Mucosa of descending colon (tissue), 3 donors: ENCODE measurements at regions not wholly inside any gene's neighbourhood (a gene's known extent, or its start where the extent isn't known, plus 50 kb on each side); places are given as distances from the start of the nearest gene placed in this dataset.

Experiments used
- ATAC-seq: fragments of 200-7000 bp; cut with Tn5 transposase; one replicate; pipeline ENCODE4 v1.9.1; 2020; ENCODE audit warnings: mild to moderate bottlenecking, moderate library complexity
- DNase-seq, 3 donors: peaks; one replicate each; pipeline ENCODE4 v3.0.0-alpha.2; 2020
- H3K36me3 ChIP-seq: fragments of 200-600 bp; one replicate; pipeline ENCODE4 v1.8.0; 2021; ENCODE audit warnings: low read depth, mild to moderate bottlenecking
- H3K4me1 ChIP-seq: fragments of 200-600 bp; one replicate; pipeline ENCODE4 v1.8.0; 2021; ENCODE audit warnings: low read depth, mild to moderate bottlenecking
- H3K4me3 ChIP-seq: fragments of 200-600 bp; one replicate; pipeline ENCODE4 v1.8.0; 2021; ENCODE audit warnings: mild to moderate bottlenecking
- H3K9me3 ChIP-seq: fragments of 200-600 bp; one replicate; pipeline ENCODE4 v1.8.0; 2021; ENCODE audit warnings: mild to moderate bottlenecking
- intact Hi-C, 2 donors: fragments of 100-400 bp; cut with DNase I in 1 of 2; cut with micrococcal nuclease in 1 of 2; formaldehyde crosslinking; loops; one replicate each; pipeline versions ENCODE4 v1.11.0 to v1.11.1; 2022; cut with DNase I, micrococcal nuclease
- TF ChIP-seq, protein P1 (sequence below): fragments of 200-600 bp; IDR thresholded peaks from one replicate; pipeline ENCODE4 v1.8.0; 2022; ENCODE audit warnings: antibody characterized with exemption, mild to moderate bottlenecking
- donor health status: DM: no; HTN: no; CAD: no; lungs with moderate emphysema.
- donor health status: DM: no; HTN: no; CAD: no.
- donor health status: DM: no; HTN: yes; CAD: no.

DNA sequence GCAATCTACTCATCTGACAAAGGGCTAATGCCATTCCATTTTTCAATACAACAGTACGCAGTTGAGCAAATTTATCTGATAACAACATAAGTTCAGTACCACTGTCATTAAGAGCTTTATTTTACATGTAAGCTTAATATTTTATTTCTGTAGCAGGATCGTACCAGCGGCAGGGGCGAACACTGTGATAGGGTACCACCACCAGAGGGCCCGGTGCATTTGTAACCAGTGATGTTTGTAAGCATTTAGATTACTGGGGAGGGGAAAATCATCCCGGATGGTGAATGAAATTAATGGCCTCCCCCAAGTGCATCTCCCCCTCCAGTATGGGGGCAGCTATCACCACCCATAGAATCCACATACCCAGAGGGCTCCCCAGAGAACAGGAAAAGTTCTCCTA is 179.0 kb downstream of the ADGRA3 start:
- TF ChIP-seq, protein P1, sequence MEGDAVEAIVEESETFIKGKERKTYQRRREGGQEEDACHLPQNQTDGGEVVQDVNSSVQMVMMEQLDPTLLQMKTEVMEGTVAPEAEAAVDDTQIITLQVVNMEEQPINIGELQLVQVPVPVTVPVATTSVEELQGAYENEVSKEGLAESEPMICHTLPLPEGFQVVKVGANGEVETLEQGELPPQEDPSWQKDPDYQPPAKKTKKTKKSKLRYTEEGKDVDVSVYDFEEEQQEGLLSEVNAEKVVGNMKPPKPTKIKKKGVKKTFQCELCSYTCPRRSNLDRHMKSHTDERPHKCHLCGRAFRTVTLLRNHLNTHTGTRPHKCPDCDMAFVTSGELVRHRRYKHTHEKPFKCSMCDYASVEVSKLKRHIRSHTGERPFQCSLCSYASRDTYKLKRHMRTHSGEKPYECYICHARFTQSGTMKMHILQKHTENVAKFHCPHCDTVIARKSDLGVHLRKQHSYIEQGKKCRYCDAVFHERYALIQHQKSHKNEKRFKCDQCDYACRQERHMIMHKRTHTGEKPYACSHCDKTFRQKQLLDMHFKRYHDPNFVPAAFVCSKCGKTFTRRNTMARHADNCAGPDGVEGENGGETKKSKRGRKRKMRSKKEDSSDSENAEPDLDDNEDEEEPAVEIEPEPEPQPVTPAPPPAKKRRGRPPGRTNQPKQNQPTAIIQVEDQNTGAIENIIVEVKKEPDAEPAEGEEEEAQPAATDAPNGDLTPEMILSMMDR: no peak
- H3K9me3 ChIP-seq: no peaks in the 10 kb centered on the region
- intact Hi-C loops: no loop called here

DNA sequence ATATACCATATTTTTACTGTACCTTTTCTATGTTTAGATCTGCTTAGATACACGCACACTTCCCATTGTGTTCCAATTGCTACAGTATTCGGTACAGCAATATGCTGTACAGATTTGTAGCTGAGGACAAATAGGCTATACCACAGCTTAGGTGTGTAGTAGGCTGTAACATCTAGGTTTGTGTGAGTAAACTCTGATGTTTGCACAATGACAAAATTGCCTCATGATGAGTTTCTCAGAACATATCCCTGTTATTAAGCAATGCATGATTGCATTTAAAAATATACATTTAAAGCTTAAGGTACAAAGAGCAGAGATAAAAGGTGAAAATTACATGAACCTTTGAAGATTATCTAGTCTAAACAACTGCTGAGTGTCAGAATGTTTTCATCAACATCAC is 181.7 kb downstream of the ADGRA3 start:
- no peaks in the 10 kb centered on the region for H3K36me3 ChIP-seq
- TF ChIP-seq, protein P1: no peak
- no peaks in the 10 kb centered on the region for H3K4me1 ChIP-seq
- no peak overlapping the region for H3K4me3 ChIP-seq
- H3K9me3 ChIP-seq: no peaks in the 10 kb centered on the region
- intact Hi-C loops: no loop called here
- ATAC-seq (no peak), DNase-seq (no peak)

More for the DNA sequence above, 179.0 kb downstream of the ADGRA3 start:
- H3K4me1 ChIP-seq: no peaks in the 10 kb centered on the region
- DNase-seq (no peak), ATAC-seq (no peak)
- H3K4me3 ChIP-seq: no peak overlapping the region
- H3K36me3 ChIP-seq: no peaks in the 10 kb centered on the region

DNA sequence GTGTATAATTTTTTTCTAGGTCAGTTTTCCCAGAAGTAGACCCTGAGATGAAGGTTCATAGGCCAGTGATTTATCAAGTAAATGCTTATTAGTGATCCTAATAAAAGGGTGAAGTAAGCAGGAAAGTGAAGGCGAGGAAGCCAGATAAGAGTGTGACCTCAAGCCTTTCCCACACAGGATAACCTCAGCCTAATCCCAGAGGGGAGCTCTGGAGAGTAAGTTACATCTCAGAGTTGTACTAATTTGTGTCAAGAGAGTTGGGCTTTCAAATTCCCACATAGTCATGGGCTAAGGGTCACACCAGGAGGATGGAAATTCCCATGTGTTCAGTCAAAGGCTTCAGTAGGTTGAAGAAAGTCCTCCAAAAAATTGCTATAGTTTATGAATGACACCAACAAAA is 191.4 kb downstream of the ADGRA3 start:
- Histone ChIP-seq H3K4me3 (no peak overlapping the region), H3K36me3 (no peaks in the 10 kb centered on the region), H3K4me1 (no peaks in the 10 kb centered on the region), H3K9me3 (no peaks in the 10 kb centered on the region)
- TF ChIP-seq, protein P1: no peak
- intact Hi-C loops: no loop called here
- ATAC-seq (no peak), DNase-seq (no peak)

DNA sequence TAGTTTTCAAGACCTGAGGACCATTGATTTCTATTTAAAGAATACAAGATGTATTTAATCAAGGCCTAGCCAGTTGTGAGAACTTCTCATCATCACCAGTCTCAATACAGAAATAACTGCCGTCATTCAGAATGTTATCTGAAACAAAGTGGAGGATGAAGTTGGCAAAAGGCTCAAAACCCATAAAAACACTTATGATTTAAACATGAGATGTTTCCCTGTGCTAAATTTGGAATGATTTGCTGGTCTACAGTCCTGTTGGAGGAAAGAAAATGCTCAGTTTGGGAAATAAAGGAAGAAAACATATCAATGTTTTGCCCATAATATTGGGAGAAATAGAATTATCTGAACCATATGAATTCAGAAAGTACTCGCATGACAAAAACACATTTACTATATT is 192.2 kb downstream of the ADGRA3 start:
- ATAC-seq: no peak
- intact Hi-C loops: no loop called here
- Histone ChIP-seq H3K36me3 (no peaks in the 10 kb centered on the region), H3K9me3 (no peaks in the 10 kb centered on the region), H3K4me1 (no peaks in the 10 kb centered on the region), H3K4me3 (no peak overlapping the region)
- TF ChIP-seq, protein P1: no peak
- DNase-seq: no peak

DNA sequence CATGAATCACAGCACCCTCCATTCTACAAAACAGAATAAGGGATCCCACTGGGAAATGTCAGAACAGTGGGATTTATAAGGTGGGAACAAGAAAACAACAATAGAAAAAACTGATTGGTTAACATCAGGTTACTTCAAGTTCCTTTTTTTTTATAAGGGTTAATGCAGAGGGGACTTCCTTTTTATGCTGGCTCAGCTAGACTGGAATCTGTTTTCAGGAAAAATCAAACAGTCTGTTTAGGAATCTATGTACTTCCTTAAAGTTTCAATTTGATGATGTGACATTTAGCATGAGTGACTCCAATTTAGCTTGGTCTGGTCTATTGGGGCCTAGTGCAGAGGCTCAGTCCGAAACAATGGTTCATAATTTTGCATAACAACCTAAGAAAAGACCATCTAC is 192.9 kb downstream of the ADGRA3 start:
- intact Hi-C loops: no loop called here
- TF ChIP-seq, protein P1: no peak
- H3K4me1 ChIP-seq: no peaks in the 10 kb centered on the region
- H3K4me3 ChIP-seq: no peak overlapping the region
- no peaks in the 10 kb centered on the region for H3K9me3 ChIP-seq
- DNase-seq: no peak
- ATAC-seq: no peak
- no peaks in the 10 kb centered on the region for H3K36me3 ChIP-seq

DNA sequence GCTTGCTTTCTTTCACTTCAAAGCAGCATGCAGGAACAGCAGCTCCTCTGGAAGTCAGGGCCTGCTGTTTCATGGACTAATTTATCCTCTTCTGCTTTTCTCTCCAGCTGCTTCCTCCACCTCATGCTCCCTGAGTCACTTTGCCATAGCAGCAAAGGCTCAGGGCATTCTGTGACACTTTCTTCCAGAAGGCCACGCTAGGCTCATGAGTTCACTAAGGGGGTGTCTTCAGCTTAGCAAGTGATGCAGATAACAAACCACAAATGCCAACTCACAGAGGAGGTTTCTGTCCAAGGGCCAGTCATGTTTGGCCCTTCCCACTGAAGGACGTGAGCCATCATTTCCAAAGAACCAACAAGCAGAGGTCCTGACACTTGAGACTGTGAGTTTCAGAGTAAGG is 200.2 kb downstream of the ADGRA3 start:
- intact Hi-C loops: no loop called here
- ATAC-seq (no peak), DNase-seq (no peak)
- H3K9me3 ChIP-seq: no peaks in the 10 kb centered on the region
- TF ChIP-seq, protein P1: no peak
- no peaks in the 10 kb centered on the region for H3K36me3 ChIP-seq
- H3K4me3 ChIP-seq: no peak overlapping the region
- no peaks in the 10 kb centered on the region for H3K4me1 ChIP-seq
